PC-9 (cell line): ENCODE measurements at regions not wholly inside any gene's neighbourhood (a gene's known extent, or its start where the extent isn't known, plus 50 kb on each side); places are given as distances from the start of the nearest gene placed in this dataset.

Experiments used
- BruUV-seq: library from RNA; stranded (reverse); fragments of 400-500 nt; replicated peaks from 2 replicates; lab custom pipeline; 2021; lab: Mats Ljungman, UMichigan
- CTCF ChIA-PET: fragments of 300-600 bp; sonication (Branson Sonifier 250); formaldehyde crosslinking; loops from one replicate; lab custom pipeline; 2022; ENCODE audit warnings: antibody characterized with exemption; lab: Charles Lee
- POLR2A ChIA-PET: fragments of 300-600 bp; sonication (Branson Sonifier 250); formaldehyde crosslinking; loops from one replicate; lab custom pipeline; 2022; ENCODE audit warnings: antibody characterized with exemption; ENCODE audit not compliant: unreplicated experiment; lab: Charles Lee
- DNase-seq, 2 experiments: peaks; one replicate each; pipeline versions ENCODE4 v3.0.0 to v3.0.0-alpha.2; 2015 to 2022; ENCODE audit warnings: mixed read lengths in 1 of 2
- H2AFZ ChIP-seq: fragments of 200-600 bp; sonication (generic); 2 replicates; pipeline ENCODE4 v1.8.1; 2017; ENCODE audit warnings: antibody characterized with exemption
- H3F3A ChIP-seq: fragments of 200-600 bp; sonication (generic); 2 replicates; pipeline ENCODE4 v1.8.1; 2017; ENCODE audit warnings: antibody characterized with exemption, mild to moderate bottlenecking, low read depth; ENCODE audit not compliant: insufficient read depth
- H3K27ac ChIP-seq: fragments of 200-600 bp; sonication (generic); 2 replicates; pipeline ENCODE4 v1.6.1; 2016; ENCODE audit warnings: mixed run types
- H3K27me3 ChIP-seq: fragments of 200-600 bp; sonication (generic); 2 replicates; pipeline ENCODE4 v1.6.1; 2016; ENCODE audit warnings: low read depth, mixed run types; ENCODE audit not compliant: insufficient read depth
- H3K36me3 ChIP-seq: fragments of 200-600 bp; sonication (generic); 2 replicates; pipeline ENCODE4 v1.6.1; 2016; ENCODE audit warnings: low read depth, mixed run types
- H3K4me1 ChIP-seq: fragments of 200-600 bp; sonication (generic); replicated peaks from 2 replicates; pipeline ENCODE4 v1.6.1; 2016; ENCODE audit warnings: mixed run types; ENCODE audit not compliant: insufficient read depth
- H3K4me2 ChIP-seq: fragments of 200-600 bp; sonication (generic); 2 replicates; pipeline ENCODE4 v1.6.1; 2017; ENCODE audit warnings: mixed run types
- H3K4me3 ChIP-seq: fragments of 200-600 bp; sonication (generic); 2 replicates; pipeline ENCODE4 v1.6.1; 2016; ENCODE audit warnings: mixed run types
- H3K79me2 ChIP-seq: fragments of 200-600 bp; sonication (generic); 2 replicates; pipeline ENCODE4 v1.6.1; 2017; ENCODE audit warnings: low read depth, mixed run types
- H3K9me2 ChIP-seq: fragments of 200-600 bp; sonication (generic); 2 replicates; pipeline ENCODE4 v1.8.1; 2017; ENCODE audit warnings: mild to moderate bottlenecking; ENCODE audit not compliant: insufficient read depth
- H3K9me3 ChIP-seq: fragments of 200-600 bp; sonication (generic); 2 replicates; pipeline ENCODE4 v1.8.1; 2016; ENCODE audit warnings: low read depth; ENCODE audit not compliant: insufficient read depth
- H4K20me1 ChIP-seq: fragments of 200-600 bp; sonication (generic); 2 replicates; pipeline ENCODE4 v1.8.1; 2017; ENCODE audit not compliant: insufficient read depth
- EZH2 ChIP-seq: fragments of 200-600 bp; sonication (generic); IDR thresholded peaks from 2 replicates; pipeline ENCODE4 v1.8.0; 2017; ENCODE audit warnings: antibody characterized with exemption, low read depth
- intact Hi-C: fragments of 100-400 bp; cut with micrococcal nuclease; formaldehyde crosslinking; loops from one replicate; pipeline ENCODE4 v1.10.0; 2022; ENCODE audit not compliant: unreplicated experiment
- TF ChIP-seq, protein P1 (sequence below): fragments of 200-600 bp; sonication (generic); conservative IDR thresholded peaks from 2 replicates; pipeline ENCODE4 v1.6.1; 2017; ENCODE audit warnings: mixed run types, antibody characterized with exemption, mild to moderate bottlenecking, moderate library complexity

DNA sequence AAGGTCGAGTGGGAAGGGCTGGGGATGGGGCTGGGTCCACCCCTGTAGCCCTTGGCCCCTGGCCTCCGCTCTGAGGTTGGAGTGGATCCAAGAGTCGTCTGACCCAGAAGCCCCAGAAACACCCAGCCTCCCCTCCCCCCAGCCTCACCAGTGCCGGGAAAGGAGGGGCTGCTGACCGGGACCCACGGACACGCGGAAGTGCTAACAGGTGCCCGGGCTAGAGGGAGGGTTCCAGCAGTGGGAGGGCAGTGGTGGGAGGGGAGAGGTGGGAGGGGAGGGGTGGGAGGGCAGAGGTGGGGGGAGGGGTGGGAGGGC is 131.8 kb upstream of the NKX1-1 start:
- Histone ChIP-seq H3K9me3 (no peaks in the 10 kb centered on the region), H3K36me3 (no peaks in the 10 kb centered on the region), H3K4me2 (no peak overlapping the region), H4K20me1 (no peaks in the 10 kb centered on the region), H3K79me2 (no peaks in the 10 kb centered on the region), H2AFZ (no peak overlapping the region), H3K27ac (no peak overlapping the region), H3K27me3 (peaks cover 61% of the 10 kb centered on the region), H3K9me2 (no peaks in the 10 kb centered on the region), H3F3A (no peaks in the 10 kb centered on the region), H3K4me1 (no peaks in the 10 kb centered on the region), H3K4me3 (no peak overlapping the region)
- no peak for TF ChIP-seq EZH2
- TF ChIP-seq, protein P1, sequence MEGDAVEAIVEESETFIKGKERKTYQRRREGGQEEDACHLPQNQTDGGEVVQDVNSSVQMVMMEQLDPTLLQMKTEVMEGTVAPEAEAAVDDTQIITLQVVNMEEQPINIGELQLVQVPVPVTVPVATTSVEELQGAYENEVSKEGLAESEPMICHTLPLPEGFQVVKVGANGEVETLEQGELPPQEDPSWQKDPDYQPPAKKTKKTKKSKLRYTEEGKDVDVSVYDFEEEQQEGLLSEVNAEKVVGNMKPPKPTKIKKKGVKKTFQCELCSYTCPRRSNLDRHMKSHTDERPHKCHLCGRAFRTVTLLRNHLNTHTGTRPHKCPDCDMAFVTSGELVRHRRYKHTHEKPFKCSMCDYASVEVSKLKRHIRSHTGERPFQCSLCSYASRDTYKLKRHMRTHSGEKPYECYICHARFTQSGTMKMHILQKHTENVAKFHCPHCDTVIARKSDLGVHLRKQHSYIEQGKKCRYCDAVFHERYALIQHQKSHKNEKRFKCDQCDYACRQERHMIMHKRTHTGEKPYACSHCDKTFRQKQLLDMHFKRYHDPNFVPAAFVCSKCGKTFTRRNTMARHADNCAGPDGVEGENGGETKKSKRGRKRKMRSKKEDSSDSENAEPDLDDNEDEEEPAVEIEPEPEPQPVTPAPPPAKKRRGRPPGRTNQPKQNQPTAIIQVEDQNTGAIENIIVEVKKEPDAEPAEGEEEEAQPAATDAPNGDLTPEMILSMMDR = no peak
- ChIA-PET POLR2A (no interaction called here), CTCF (no interaction called here)
- no TSS peak for BruUV-seq
- no peak for DNase-seq
- intact Hi-C loops = no loop called here

DNA sequence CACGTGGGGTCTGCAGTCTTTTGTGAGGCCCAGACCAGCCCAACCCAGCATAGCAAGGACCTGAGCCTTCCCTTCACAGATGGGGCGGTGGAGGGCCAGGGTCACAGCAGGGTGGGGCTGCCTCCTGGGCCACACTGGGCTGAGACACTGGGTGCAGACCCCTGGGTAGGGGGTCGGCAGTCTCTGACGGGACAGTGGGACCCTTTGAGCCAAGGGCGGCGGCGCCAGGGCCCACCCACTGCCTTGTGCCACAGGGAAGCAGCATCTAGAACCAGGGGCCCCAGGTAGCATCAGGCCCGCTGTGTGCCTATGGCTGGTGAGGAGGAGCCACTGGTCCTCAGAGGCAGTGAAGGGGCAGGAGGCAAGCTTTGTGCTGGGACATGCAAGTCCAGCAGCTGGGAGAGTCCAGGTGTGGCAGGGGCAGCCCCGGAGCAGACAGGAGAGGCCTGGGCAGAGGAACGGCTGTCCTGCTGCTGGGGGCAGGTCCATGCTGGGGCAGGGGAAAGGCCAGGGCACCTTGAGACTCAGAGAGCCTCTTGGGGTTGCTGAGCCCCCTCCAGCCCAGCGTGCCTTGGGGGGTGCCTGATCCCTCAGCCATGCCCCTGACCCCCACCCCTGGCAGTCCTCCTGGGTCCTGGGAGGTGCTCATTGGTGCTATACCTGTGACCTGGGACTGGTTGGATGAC is 131.3 kb upstream of the NKX1-1 start:
- H3K4me2 ChIP-seq = no peak overlapping the region
- no peak overlapping the region for H3K4me3 ChIP-seq
- H4K20me1 ChIP-seq = no peaks in the 10 kb centered on the region
- H3K27me3 ChIP-seq = peaks cover 61% of the 10 kb centered on the region
- DNase-seq = no peak
- ChIA-PET POLR2A (no interaction called here), CTCF (no interaction called here)
- no peaks in the 10 kb centered on the region for H3K9me3 ChIP-seq
- H3F3A ChIP-seq = no peaks in the 10 kb centered on the region
- H3K9me2 ChIP-seq = no peaks in the 10 kb centered on the region
- H3K27ac ChIP-seq = no peak overlapping the region
- TF ChIP-seq, protein P1 = no peak
- no peak for TF ChIP-seq EZH2
- no peaks in the 10 kb centered on the region for H3K4me1 ChIP-seq
- no TSS peak for BruUV-seq
- intact Hi-C loops = no loop called here
- no peaks in the 10 kb centered on the region for H3K79me2 ChIP-seq
- no peaks in the 10 kb centered on the region for H3K36me3 ChIP-seq
- H2AFZ ChIP-seq = no peak overlapping the region

DNA sequence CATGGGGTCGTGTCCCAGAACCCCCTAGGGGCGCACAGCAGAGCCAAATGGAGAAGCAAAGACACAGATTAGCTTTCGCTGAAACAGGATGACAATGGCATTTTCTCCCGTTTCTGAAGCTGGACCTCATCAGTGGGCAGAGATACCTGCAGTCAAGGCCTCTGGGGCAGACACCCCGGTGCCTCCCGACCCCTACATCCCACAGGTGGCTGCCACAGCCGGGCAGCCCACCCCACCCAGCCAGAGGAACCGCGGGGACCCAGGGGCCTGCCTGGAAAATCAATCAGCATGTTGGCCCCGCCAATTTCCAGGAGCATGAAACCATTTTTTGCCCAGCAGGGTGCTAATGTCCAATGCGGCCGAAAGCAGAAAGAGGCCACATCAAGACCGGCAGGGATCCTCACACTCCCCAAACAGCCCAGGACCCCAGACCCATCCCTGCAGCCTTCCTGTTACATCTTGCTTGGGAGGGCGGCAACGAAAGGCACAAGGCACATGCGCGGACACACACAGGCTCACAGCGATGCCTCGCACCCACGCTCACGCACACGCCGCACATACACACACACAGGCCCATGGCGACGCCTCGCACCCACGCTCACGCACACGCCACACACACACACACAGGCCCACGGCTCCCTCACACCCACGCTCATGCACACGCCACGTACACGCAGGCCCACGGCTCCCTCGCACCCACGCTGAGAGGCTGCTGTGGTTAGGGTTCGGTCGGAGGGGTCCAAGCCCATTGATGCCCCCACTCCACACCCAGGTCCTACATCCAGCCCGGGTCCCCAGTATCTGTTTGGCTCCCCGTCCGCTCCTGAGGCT is 130.6 kb upstream of the NKX1-1 start:
- no peaks in the 10 kb centered on the region for H3K36me3 ChIP-seq
- DNase-seq = no peak
- H3F3A ChIP-seq = no peaks in the 10 kb centered on the region
- intact Hi-C loops = no loop called here
- H3K4me3 ChIP-seq = no peak overlapping the region
- peaks cover 66% of the 10 kb centered on the region for H3K27me3 ChIP-seq
- no peaks in the 10 kb centered on the region for H4K20me1 ChIP-seq
- no peaks in the 10 kb centered on the region for H3K9me2 ChIP-seq
- no TSS peak for BruUV-seq
- TF ChIP-seq EZH2 = no peak
- TF ChIP-seq, protein P1 = no peak
- H3K27ac ChIP-seq = no peak overlapping the region
- ChIA-PET CTCF (no interaction called here), POLR2A (no interaction called here)
- no peak overlapping the region for H3K4me2 ChIP-seq
- no peaks in the 10 kb centered on the region for H3K4me1 ChIP-seq
- H3K79me2 ChIP-seq = no peaks in the 10 kb centered on the region
- H2AFZ ChIP-seq = no peak overlapping the region
- no peaks in the 10 kb centered on the region for H3K9me3 ChIP-seq
